Caco-2 (cell line): ENCODE measurements at regions not wholly inside any gene's neighbourhood (a gene's known extent, or its start where the extent isn't known, plus 50 kb on each side); places are given as distances from the start of the nearest gene placed in this dataset.

Experiments used
- BruUV-seq: library from RNA; stranded (reverse); fragments of 400-500 nt; replicated peaks from 2 replicates; lab custom pipeline; 2021; lab: Mats Ljungman, UMichigan
- CTCF ChIA-PET: fragments of 300-600 bp; sonication (Branson Sonifier 250); formaldehyde crosslinking; loops from one replicate; lab custom pipeline; 2022; ENCODE audit warnings: antibody characterized with exemption; lab: Charles Lee
- POLR2A ChIA-PET: fragments of 300-600 bp; sonication (Branson Sonifier 250); formaldehyde crosslinking; loops from one replicate; lab custom pipeline; 2022; ENCODE audit warnings: antibody characterized with exemption; lab: Charles Lee
- DNase-seq, 2 experiments: peaks; one replicate each; pipeline versions ENCODE4 v3.0.0 to v3.0.0-alpha.2; 2020 to 2022
- H3K27me3 ChIP-seq: replicated peaks from 2 replicates; pipeline ENCODE4 v1.6.0; 2011; ENCODE audit warnings: low read length; ENCODE audit not compliant: control insufficient read depth, insufficient read depth
- H3K36me3 ChIP-seq: 2 replicates; pipeline ENCODE4 v1.5.1; 2011; ENCODE audit warnings: low read length; ENCODE audit not compliant: control insufficient read depth, insufficient read depth
- H3K4me1 ChIP-seq: fragments of 250-450 bp; sonication (Bioruptor Pico); 2 replicates; pipeline ENCODE4 v1.5.1; 2020; ENCODE audit warnings: mild to moderate bottlenecking
- H3K4me3 ChIP-seq: 2 replicates; pipeline ENCODE4 v1.5.1; 2011; ENCODE audit warnings: low read depth, mild to moderate bottlenecking, control low read depth, low read length
- H3K9me3 ChIP-seq: fragments of 250-450 bp; sonication (Bioruptor Pico); 2 replicates; pipeline ENCODE4 v1.5.1; 2020; ENCODE audit warnings: mild to moderate bottlenecking, moderate library complexity
- H3K27ac Mint-ChIP-seq: one replicate; pipeline ENCODE4 v1.8.0; 2022; ENCODE audit warnings: mixed read lengths; ENCODE audit not compliant: unreplicated experiment
- H3K27me3 Mint-ChIP-seq: one replicate; pipeline ENCODE4 v1.8.0; 2022; ENCODE audit warnings: mixed read lengths; ENCODE audit not compliant: insufficient read depth, unreplicated experiment
- H3K36me3 Mint-ChIP-seq: one replicate; pipeline ENCODE4 v1.8.0; 2022; ENCODE audit warnings: mild to moderate bottlenecking, mixed read lengths; ENCODE audit not compliant: insufficient read depth, unreplicated experiment
- H3K4me1 Mint-ChIP-seq: one replicate; pipeline ENCODE4 v1.8.0; 2022; ENCODE audit warnings: low read depth, mixed read lengths; ENCODE audit not compliant: unreplicated experiment
- H3K4me3 Mint-ChIP-seq: one replicate; pipeline ENCODE4 v1.8.0; 2022; ENCODE audit warnings: mild to moderate bottlenecking, moderate library complexity, mixed read lengths; ENCODE audit not compliant: unreplicated experiment
- H3K9me3 Mint-ChIP-seq: one replicate; pipeline ENCODE4 v1.8.0; 2022; ENCODE audit warnings: mixed read lengths; ENCODE audit not compliant: unreplicated experiment
- CTCF ChIP-seq, 2 experiments: fragments of 200-600 bp in 1 of 2; IDR thresholded peaks; 1 replicate in 1 of 2; 2 replicates in 1 of 2; pipeline versions ENCODE4 v1.5.1 to v1.8.0; 2011 to 2022; ENCODE audit warnings: antibody characterized with exemption in 1 of 2, control low read depth in 1 of 2, inconsistent platforms in 1 of 2, low read depth in 1 of 2, low read length in 1 of 2, mild to moderate bottlenecking in 1 of 2, moderate library complexity in 1 of 2; ENCODE audit not compliant: insufficient read depth in 1 of 2, severe bottlenecking in 1 of 2, unreplicated experiment in 1 of 2
- intact Hi-C: fragments of 100-400 bp; cut with micrococcal nuclease; formaldehyde crosslinking; loops from one replicate; pipeline ENCODE4 v1.10.0; 2022; ENCODE audit not compliant: unreplicated experiment

- H3K4me3 Mint-ChIP-seq = no peak overlapping the region
- Histone ChIP-seq H3K36me3 (no peaks in the 10 kb centered on the region), H3K4me1 (no peaks in the 10 kb centered on the region), H3K27me3 (no peaks in the 10 kb centered on the region), H3K4me3 (no peak overlapping the region), H3K9me3 (no peaks in the 10 kb centered on the region)
- H3K27me3 Mint-ChIP-seq = no peaks in the 10 kb centered on the region
- no peaks in the 10 kb centered on the region for H3K9me3 Mint-ChIP-seq
- no TSS peak for BruUV-seq
- no peaks in the 10 kb centered on the region for H3K36me3 Mint-ChIP-seq
- no peaks in the 10 kb centered on the region for H3K4me1 Mint-ChIP-seq
- no peak overlapping the region for H3K27ac Mint-ChIP-seq
- ChIA-PET CTCF (no interaction called here), POLR2A (no interaction called here)
- DNase-seq = no peak
- no peak for TF ChIP-seq CTCF (IDR thresholded peaks at IDR 0.05; ENCODE audit: insufficient read depth in 1 of 2, low read depth in 1 of 2, low read length in 1 of 2, severe bottlenecking in 1 of 2, unreplicated experiment in 1 of 2)
- intact Hi-C loops = no loop called here
Measured at GRCh38 chr18:72324677-72325076, 219.5 kb downstream of the CBLN2 start.

GRCh38 chr18:72316497-72316896, 227.6 kb downstream of the CBLN2 start:
- Histone ChIP-seq H3K9me3 (no peaks in the 10 kb centered on the region), H3K4me3 (no peak overlapping the region), H3K4me1 (no peaks in the 10 kb centered on the region), H3K36me3 (no peaks in the 10 kb centered on the region), H3K27me3 (no peaks in the 10 kb centered on the region)
- no peak for TF ChIP-seq CTCF (IDR thresholded peaks at IDR 0.05; ENCODE audit: insufficient read depth in 1 of 2, low read depth in 1 of 2, low read length in 1 of 2, severe bottlenecking in 1 of 2, unreplicated experiment in 1 of 2)
- no peaks in the 10 kb centered on the region for H3K9me3 Mint-ChIP-seq
- no peaks in the 10 kb centered on the region for H3K4me1 Mint-ChIP-seq
- H3K4me3 Mint-ChIP-seq = no peak overlapping the region
- ChIA-PET POLR2A (no interaction called here), CTCF (no interaction called here)
- H3K36me3 Mint-ChIP-seq = no peaks in the 10 kb centered on the region
- no peak for DNase-seq
- intact Hi-C loops = no loop called here
- no TSS peak for BruUV-seq
- H3K27ac Mint-ChIP-seq = no peak overlapping the region
- H3K27me3 Mint-ChIP-seq = no peaks in the 10 kb centered on the region

- H3K9me3 ChIP-seq = no peaks in the 10 kb centered on the region
- no peaks in the 10 kb centered on the region for H3K27me3 ChIP-seq
- H3K4me1 ChIP-seq = no peaks in the 10 kb centered on the region
- H3K36me3 ChIP-seq = no peaks in the 10 kb centered on the region
- intact Hi-C loops = no loop called here
- no peak for DNase-seq
- no peak overlapping the region for H3K4me3 Mint-ChIP-seq
- H3K4me1 Mint-ChIP-seq = no peaks in the 10 kb centered on the region
- no peak for TF ChIP-seq CTCF (IDR thresholded peaks at IDR 0.05; ENCODE audit: insufficient read depth in 1 of 2, low read depth in 1 of 2, low read length in 1 of 2, severe bottlenecking in 1 of 2, unreplicated experiment in 1 of 2)
- no peak overlapping the region for H3K4me3 ChIP-seq
- no peaks in the 10 kb centered on the region for H3K27me3 Mint-ChIP-seq
- CTCF ChIA-PET = no interaction called here
- H3K27ac Mint-ChIP-seq = no peak overlapping the region
- H3K9me3 Mint-ChIP-seq = no peaks in the 10 kb centered on the region
- POLR2A ChIA-PET = no interaction called here
- BruUV-seq = no TSS peak
- no peaks in the 10 kb centered on the region for H3K36me3 Mint-ChIP-seq
Measured at GRCh38 chr18:72283148-72283925, 260.8 kb downstream of the CBLN2 start.
